PC-9 (cell line): ENCODE measurements at regions not wholly inside any gene's neighbourhood (a gene's known extent, or its start where the extent isn't known, plus 50 kb on each side); places are given as distances from the start of the nearest gene placed in this dataset.

ENCODE experiments used
- BruUV-seq: library from RNA; stranded (reverse); fragments of 400-500 nt; replicated peaks from 2 replicates; lab custom pipeline; 2021; lab: Mats Ljungman, UMichigan
- CTCF ChIA-PET: fragments of 300-600 bp; sonication (Branson Sonifier 250); formaldehyde crosslinking; loops from one replicate; lab custom pipeline; 2022; ENCODE audit warnings: antibody characterized with exemption; lab: Charles Lee
- POLR2A ChIA-PET: fragments of 300-600 bp; sonication (Branson Sonifier 250); formaldehyde crosslinking; loops from one replicate; lab custom pipeline; 2022; ENCODE audit warnings: antibody characterized with exemption; ENCODE audit not compliant: unreplicated experiment; lab: Charles Lee
- DNase-seq, 2 experiments: peaks; one replicate each; pipeline versions ENCODE4 v3.0.0 to v3.0.0-alpha.2; 2015 to 2022; ENCODE audit warnings: mixed read lengths in 1 of 2
- H2AFZ ChIP-seq: fragments of 200-600 bp; sonication (generic); 2 replicates; pipeline ENCODE4 v1.8.1; 2017; ENCODE audit warnings: antibody characterized with exemption
- H3F3A ChIP-seq: fragments of 200-600 bp; sonication (generic); 2 replicates; pipeline ENCODE4 v1.8.1; 2017; ENCODE audit warnings: antibody characterized with exemption, mild to moderate bottlenecking, low read depth; ENCODE audit not compliant: insufficient read depth
- H3K27ac ChIP-seq: fragments of 200-600 bp; sonication (generic); 2 replicates; pipeline ENCODE4 v1.6.1; 2016; ENCODE audit warnings: mixed run types
- H3K27me3 ChIP-seq: fragments of 200-600 bp; sonication (generic); 2 replicates; pipeline ENCODE4 v1.6.1; 2016; ENCODE audit warnings: low read depth, mixed run types; ENCODE audit not compliant: insufficient read depth
- H3K36me3 ChIP-seq: fragments of 200-600 bp; sonication (generic); 2 replicates; pipeline ENCODE4 v1.6.1; 2016; ENCODE audit warnings: low read depth, mixed run types
- H3K4me1 ChIP-seq: fragments of 200-600 bp; sonication (generic); replicated peaks from 2 replicates; pipeline ENCODE4 v1.6.1; 2016; ENCODE audit warnings: mixed run types; ENCODE audit not compliant: insufficient read depth
- H3K4me2 ChIP-seq: fragments of 200-600 bp; sonication (generic); 2 replicates; pipeline ENCODE4 v1.6.1; 2017; ENCODE audit warnings: mixed run types
- H3K4me3 ChIP-seq: fragments of 200-600 bp; sonication (generic); 2 replicates; pipeline ENCODE4 v1.6.1; 2016; ENCODE audit warnings: mixed run types
- H3K79me2 ChIP-seq: fragments of 200-600 bp; sonication (generic); 2 replicates; pipeline ENCODE4 v1.6.1; 2017; ENCODE audit warnings: low read depth, mixed run types
- H3K9me2 ChIP-seq: fragments of 200-600 bp; sonication (generic); 2 replicates; pipeline ENCODE4 v1.8.1; 2017; ENCODE audit warnings: mild to moderate bottlenecking; ENCODE audit not compliant: insufficient read depth
- H3K9me3 ChIP-seq: fragments of 200-600 bp; sonication (generic); 2 replicates; pipeline ENCODE4 v1.8.1; 2016; ENCODE audit warnings: low read depth; ENCODE audit not compliant: insufficient read depth
- H4K20me1 ChIP-seq: fragments of 200-600 bp; sonication (generic); 2 replicates; pipeline ENCODE4 v1.8.1; 2017; ENCODE audit not compliant: insufficient read depth
- EZH2 ChIP-seq: fragments of 200-600 bp; sonication (generic); IDR thresholded peaks from 2 replicates; pipeline ENCODE4 v1.8.0; 2017; ENCODE audit warnings: antibody characterized with exemption, low read depth
- intact Hi-C: fragments of 100-400 bp; cut with micrococcal nuclease; formaldehyde crosslinking; loops from one replicate; pipeline ENCODE4 v1.10.0; 2022; ENCODE audit not compliant: unreplicated experiment
- TF ChIP-seq, protein P1 (sequence below): fragments of 200-600 bp; sonication (generic); conservative IDR thresholded peaks from 2 replicates; pipeline ENCODE4 v1.6.1; 2017; ENCODE audit warnings: mixed run types, antibody characterized with exemption, mild to moderate bottlenecking, moderate library complexity

GRCh38 chr10:65555192-65555591 is 1370.6 kb upstream of the LRRTM3 start:
- H3K4me3 ChIP-seq: no peak overlapping the region
- BruUV-seq: no TSS peak

DNA sequence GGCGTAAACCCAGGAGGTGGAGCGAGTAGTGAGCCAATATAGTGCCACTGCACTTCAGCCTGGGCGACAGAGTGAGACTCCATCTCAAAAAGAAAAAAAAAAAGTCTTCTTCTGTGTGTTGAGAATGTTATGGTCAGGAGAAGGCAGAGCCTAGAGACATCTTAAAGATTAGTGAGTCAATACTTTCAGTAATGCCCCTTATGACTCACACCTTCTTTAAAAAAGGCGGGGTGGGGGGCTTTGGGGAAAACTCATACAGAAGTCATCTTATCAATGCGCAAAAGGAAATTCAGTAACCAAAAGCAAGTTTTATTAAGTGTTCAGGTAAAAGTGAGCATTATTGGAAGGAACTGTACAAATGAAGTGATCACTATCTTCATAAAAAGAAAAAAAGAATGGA is 1369.8 kb upstream of the LRRTM3 start:
- CTCF ChIA-PET: no interaction called here
- BruUV-seq: no TSS peak

More at GRCh38 chr10:65555192-65555591, 1370.6 kb upstream of the LRRTM3 start:
- DNase-seq: no peak
- POLR2A ChIA-PET: no interaction called here
- no peak overlapping the region for H3K27ac ChIP-seq
- H3K79me2 ChIP-seq: no peaks in the 10 kb centered on the region
- intact Hi-C loops: no loop called here
- no peaks in the 10 kb centered on the region for H3F3A ChIP-seq
- CTCF ChIA-PET: no interaction called here
- no peak overlapping the region for H2AFZ ChIP-seq
- no peaks in the 10 kb centered on the region for H3K27me3 ChIP-seq
- H3K4me2 ChIP-seq: no peak overlapping the region
- no peaks in the 10 kb centered on the region for H3K36me3 ChIP-seq
- peaks cover 10% of the 10 kb centered on the region for H3K9me2 ChIP-seq
- H3K4me1 ChIP-seq: no peaks in the 10 kb centered on the region
- no peaks in the 10 kb centered on the region for H4K20me1 ChIP-seq
- no peak for TF ChIP-seq EZH2
- TF ChIP-seq, protein P1, sequence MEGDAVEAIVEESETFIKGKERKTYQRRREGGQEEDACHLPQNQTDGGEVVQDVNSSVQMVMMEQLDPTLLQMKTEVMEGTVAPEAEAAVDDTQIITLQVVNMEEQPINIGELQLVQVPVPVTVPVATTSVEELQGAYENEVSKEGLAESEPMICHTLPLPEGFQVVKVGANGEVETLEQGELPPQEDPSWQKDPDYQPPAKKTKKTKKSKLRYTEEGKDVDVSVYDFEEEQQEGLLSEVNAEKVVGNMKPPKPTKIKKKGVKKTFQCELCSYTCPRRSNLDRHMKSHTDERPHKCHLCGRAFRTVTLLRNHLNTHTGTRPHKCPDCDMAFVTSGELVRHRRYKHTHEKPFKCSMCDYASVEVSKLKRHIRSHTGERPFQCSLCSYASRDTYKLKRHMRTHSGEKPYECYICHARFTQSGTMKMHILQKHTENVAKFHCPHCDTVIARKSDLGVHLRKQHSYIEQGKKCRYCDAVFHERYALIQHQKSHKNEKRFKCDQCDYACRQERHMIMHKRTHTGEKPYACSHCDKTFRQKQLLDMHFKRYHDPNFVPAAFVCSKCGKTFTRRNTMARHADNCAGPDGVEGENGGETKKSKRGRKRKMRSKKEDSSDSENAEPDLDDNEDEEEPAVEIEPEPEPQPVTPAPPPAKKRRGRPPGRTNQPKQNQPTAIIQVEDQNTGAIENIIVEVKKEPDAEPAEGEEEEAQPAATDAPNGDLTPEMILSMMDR: no peak
- H3K9me3 ChIP-seq: no peaks in the 10 kb centered on the region

DNA sequence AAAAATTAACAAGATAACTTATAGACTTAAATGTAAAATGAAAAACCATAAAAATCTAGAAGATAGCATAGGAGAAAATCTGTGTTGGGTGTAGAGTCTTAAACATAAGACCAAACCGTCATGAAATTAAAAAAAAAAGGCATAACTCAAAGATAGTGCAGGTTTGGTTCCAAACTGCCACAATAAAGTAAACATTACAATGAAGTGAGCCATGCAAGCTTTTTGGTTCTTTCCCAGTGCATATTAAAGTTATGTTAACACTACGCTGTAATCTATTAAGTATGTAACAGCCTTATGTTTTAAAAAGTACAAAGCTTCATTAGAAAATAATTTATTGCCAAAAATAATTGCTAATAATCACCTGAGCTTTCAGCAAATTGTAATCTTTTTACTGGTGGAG is 1366.5 kb upstream of the LRRTM3 start:
- Histone ChIP-seq H3K27me3 (no peaks in the 10 kb centered on the region), H3K9me2 (no peaks in the 10 kb centered on the region; the same call in 1 of the 2 replicates), H3K36me3 (no peaks in the 10 kb centered on the region), H4K20me1 (no peaks in the 10 kb centered on the region), H3K4me3 (no peak overlapping the region), H3K27ac (no peak overlapping the region), H3K79me2 (no peaks in the 10 kb centered on the region), H2AFZ (no peak overlapping the region), H3K4me1 (no peaks in the 10 kb centered on the region), H3K9me3 (no peaks in the 10 kb centered on the region), H3K4me2 (no peak overlapping the region), H3F3A (no peaks in the 10 kb centered on the region)
- intact Hi-C loops: no loop called here
- no TSS peak for BruUV-seq
- DNase-seq: no peak
- POLR2A ChIA-PET: interaction anchor here (0.6 kb wide), 1 partner anchor 10 kb away, joined by 10 read pairs; no protein-coding TSS in a partner anchor
- CTCF ChIA-PET: no interaction called here
- TF ChIP-seq EZH2: no peak
- TF ChIP-seq, protein P1: no peak

More for the DNA sequence above, 1369.8 kb upstream of the LRRTM3 start:
- H3K4me3 ChIP-seq: no peak overlapping the region
- TF ChIP-seq, protein P1: no peak
- no peak for TF ChIP-seq EZH2
- DNase-seq: no peak
- no peaks in the 10 kb centered on the region for H3K9me3 ChIP-seq
- H3K36me3 ChIP-seq: no peaks in the 10 kb centered on the region
- POLR2A ChIA-PET: no interaction called here
- no peaks in the 10 kb centered on the region for H3K4me1 ChIP-seq
- no peaks in the 10 kb centered on the region for H3F3A ChIP-seq
- intact Hi-C loops: no loop called here
- H2AFZ ChIP-seq: no peak overlapping the region
- no peaks in the 10 kb centered on the region for H3K27me3 ChIP-seq
- no peaks in the 10 kb centered on the region for H3K79me2 ChIP-seq
- H3K9me2 ChIP-seq: peaks cover 10% of the 10 kb centered on the region
- H4K20me1 ChIP-seq: no peaks in the 10 kb centered on the region
- no peak overlapping the region for H3K27ac ChIP-seq
- no peak overlapping the region for H3K4me2 ChIP-seq
